C4-2B (cell line): ENCODE measurements at regions not wholly inside any gene's neighbourhood (a gene's known extent, or its start where the extent isn't known, plus 50 kb on each side); places are given as distances from the start of the nearest gene placed in this dataset.
"Not testable (repeated sequence)": the region's sequence is repeated elsewhere in the genome, so short reads cannot be mapped to it uniquely, and the experiment has no call there.

Source experiments
- H3K27ac ChIP-seq: fragments of 450-650 bp; 2 replicates; pipeline ENCODE4 v1.5.1; 2017
- ZFX ChIP-seq: fragments of 450-650 bp; IDR thresholded peaks from 2 replicates; pipeline ENCODE4 v1.6.1; 2017
- TF ChIP-seq, protein P1 (sequence below): fragments of 450-650 bp; conservative IDR thresholded peaks from 2 replicates; pipeline ENCODE4 v1.5.1; 2017; ENCODE audit warnings: mild to moderate bottlenecking

GRCh38 chr3:87791248-87792027 is 267.4 kb downstream of the CGGBP1 start:
- H3K27ac ChIP-seq: no peak overlapping the region
- TF ChIP-seq, protein P1, sequence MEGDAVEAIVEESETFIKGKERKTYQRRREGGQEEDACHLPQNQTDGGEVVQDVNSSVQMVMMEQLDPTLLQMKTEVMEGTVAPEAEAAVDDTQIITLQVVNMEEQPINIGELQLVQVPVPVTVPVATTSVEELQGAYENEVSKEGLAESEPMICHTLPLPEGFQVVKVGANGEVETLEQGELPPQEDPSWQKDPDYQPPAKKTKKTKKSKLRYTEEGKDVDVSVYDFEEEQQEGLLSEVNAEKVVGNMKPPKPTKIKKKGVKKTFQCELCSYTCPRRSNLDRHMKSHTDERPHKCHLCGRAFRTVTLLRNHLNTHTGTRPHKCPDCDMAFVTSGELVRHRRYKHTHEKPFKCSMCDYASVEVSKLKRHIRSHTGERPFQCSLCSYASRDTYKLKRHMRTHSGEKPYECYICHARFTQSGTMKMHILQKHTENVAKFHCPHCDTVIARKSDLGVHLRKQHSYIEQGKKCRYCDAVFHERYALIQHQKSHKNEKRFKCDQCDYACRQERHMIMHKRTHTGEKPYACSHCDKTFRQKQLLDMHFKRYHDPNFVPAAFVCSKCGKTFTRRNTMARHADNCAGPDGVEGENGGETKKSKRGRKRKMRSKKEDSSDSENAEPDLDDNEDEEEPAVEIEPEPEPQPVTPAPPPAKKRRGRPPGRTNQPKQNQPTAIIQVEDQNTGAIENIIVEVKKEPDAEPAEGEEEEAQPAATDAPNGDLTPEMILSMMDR: no peak
- TF ChIP-seq ZFX: no peak

- H3K27ac ChIP-seq: not testable (repeated sequence)
Measured at GRCh38 chr3:87789049-87789448, 269.8 kb downstream of the CGGBP1 start.

- H3K27ac ChIP-seq: no peak overlapping the region
- TF ChIP-seq, protein P1: no peak
- TF ChIP-seq ZFX: no peak
Measured at GRCh38 chr3:87788516-87788915, 270.3 kb downstream of the CGGBP1 start.

DNA sequence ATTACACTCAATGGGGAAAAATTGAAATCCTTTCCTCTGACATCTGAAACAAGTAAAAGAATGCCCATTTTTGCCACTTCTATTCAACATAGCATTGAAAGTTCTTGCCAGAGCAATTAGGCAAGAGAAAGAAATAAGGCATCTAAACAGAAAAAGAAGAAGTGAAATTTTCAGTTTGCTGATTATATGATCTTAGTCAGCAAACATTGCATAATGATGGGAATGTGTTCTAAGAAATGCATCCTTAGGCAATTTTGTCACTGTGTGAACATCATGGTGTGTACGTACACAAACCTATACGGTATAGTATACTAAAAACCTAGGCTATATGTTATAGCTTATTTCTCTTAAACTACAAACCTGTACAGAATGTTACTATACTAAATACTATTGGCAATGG is 278.0 kb downstream of the CGGBP1 start:
- no peak overlapping the region for H3K27ac ChIP-seq
- TF ChIP-seq ZFX: no peak
- TF ChIP-seq, protein P1: no peak

DNA sequence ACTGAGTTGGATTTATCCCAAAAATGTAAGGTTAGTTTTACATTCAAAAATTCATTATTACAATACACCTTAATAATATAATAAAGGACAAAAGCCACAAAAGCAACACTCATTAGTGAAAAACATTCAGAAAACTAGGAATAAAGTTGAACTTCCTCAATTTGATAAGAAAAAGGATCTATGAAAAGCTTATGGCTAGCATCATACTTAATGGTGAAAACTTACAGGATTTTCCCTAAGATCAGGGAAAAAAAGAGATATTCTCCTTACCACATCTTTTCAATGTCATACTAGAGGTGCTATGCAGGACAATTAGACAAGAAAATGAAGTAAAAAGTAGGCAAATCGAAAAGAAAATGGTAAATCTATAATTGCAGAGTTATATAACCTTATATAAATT is 279.9 kb downstream of the CGGBP1 start:
- TF ChIP-seq ZFX: no peak
- TF ChIP-seq, protein P1: no peak
- no peak overlapping the region for H3K27ac ChIP-seq

- TF ChIP-seq, protein P1: peak; percentile 84
- no peak for TF ChIP-seq ZFX
- no peak overlapping the region for H3K27ac ChIP-seq
Measured at GRCh38 chr3:87771337-87772192, 287.2 kb downstream of the CGGBP1 start.

- no peak overlapping the region for H3K27ac ChIP-seq
- no peak for TF ChIP-seq ZFX
- TF ChIP-seq, protein P1: no peak
Measured at GRCh38 chr3:87766721-87767120, 292.1 kb downstream of the CGGBP1 start.
